NOMO-1 treated with DMSO at 0.1 percent for 48 hours (cell line): ENCODE measurements at regions not wholly inside any gene's neighbourhood (a gene's known extent, or its start where the extent isn't known, plus 50 kb on each side); places are given as distances from the start of the nearest gene placed in this dataset.

Source experiments
- DNase-seq: peaks from one replicate; lab custom pipeline; 2025; ENCODE audit not compliant: unreplicated experiment; lab: John Stamatoyannopoulos, UW

DNA sequence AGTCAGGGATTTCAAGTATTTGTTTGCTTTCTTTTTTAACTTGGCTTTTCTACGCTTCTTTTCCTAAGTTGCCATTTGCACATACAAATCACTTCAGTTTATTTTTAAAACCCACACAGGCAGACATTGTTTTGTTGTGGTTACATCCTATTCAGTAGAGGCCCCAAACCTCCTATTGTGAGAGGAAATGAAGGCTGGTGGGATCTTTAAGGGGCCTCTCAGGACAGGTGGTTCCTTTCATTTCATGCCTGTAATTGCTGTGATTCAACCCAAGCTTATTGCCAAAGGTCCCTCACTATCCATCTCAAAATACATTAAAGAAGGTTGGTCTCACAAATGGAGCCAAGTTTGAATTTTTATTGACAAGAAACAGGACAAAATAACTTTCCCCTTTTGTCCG is 257.1 kb downstream of the ADAMTS20 start:
- no peak for DNase-seq

DNA sequence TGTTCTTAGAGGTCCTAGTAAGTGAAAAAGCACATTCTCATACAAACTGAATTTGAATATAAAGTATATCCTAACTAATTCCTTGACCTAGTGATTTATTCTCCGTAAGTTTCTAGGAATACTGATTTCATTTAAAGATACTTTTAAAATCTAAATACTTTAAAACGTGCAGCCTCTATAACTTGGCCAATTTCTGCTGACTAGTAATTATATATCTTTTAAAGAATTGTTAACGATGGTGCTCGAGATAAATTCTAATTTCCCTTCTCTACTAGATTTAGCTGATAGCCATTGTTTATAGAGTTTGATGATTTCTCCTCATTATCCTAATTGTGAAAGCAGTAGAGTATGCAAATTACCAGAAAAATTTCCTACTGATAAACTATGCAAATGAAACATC is 257.9 kb downstream of the ADAMTS20 start:
- no peak for DNase-seq

GRCh38 chr12:43293396-43293795 is 258.6 kb downstream of the ADAMTS20 start:
- DNase-seq = no peak

DNA sequence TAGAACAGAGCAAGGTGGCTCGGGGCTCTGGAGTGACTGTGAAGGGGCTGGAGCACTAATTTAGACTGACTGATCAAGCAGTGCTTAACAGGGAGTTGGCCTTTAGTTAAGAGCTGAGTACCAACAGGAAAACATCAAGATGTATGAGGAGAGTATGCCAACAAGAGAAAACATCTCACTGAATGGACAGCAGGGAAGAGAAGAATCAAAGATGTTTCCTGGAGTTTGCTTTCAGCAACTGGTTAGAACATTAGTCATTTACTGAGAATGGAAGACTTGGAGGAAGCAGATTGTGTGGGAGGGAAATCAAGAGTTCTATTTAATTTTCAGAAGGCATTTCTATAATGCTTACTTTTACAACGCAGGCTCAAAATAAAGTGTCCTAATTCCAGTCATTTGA is 259.3 kb downstream of the ADAMTS20 start:
- DNase-seq = no peak

DNA sequence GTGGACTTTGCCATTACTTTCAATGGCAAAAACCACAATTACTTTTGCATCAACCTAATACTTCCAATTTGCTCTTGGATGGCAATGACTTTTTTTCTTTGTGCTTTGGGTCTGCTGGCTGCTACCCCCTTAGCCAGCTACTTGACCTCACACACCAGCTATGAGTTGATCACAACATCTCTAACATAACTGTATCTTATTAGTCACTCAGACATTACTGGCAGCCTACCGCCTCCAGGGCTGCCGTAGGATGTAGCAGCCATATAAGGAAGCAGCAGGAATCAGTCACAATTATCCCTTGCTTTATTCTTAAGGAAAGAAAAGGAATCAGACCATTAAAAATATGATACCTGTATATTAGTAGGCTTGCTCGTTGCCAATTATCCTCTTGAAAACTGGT is 260.5 kb downstream of the ADAMTS20 start:
- DNase-seq = no peak

GRCh38 chr12:43290836-43291235 is 261.2 kb downstream of the ADAMTS20 start:
- DNase-seq = no peak

GRCh38 chr12:43289426-43289801 is 262.6 kb downstream of the ADAMTS20 start:
- no peak for DNase-seq

DNA sequence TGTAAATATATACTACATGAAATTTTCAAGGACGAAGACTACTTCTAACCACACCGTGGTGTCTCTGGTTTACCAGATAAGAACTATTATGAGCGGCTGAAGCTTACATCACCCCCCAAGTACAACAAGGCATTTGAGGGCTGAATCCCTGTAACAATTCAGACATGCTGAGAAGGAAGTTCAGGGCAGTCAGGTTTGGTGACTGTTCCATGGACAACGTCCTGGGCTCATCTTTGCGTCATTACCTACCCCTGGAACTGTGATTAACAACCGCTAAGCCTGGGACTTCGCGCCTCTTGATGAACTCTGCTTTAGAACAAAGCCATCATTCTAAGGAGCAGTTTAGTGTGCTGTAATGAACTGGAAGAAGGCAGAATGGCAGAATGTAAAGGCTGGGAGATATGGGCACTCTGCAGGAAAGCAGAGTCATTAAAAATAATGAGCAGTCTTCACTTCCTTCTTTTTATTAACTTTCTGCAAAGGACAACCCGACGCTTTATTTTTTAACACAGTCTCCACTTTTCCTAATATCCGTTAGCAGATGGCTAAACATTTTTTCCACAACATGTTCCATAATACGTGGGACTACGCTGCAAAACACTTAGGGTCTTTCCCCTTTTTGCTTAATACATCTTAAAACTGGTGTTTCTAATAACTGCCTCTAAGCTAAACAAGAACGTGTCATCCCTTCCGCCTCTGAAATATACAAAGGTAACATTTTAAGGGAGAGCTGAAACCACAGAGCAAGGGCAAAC is 263.2 kb downstream of the ADAMTS20 start:
- peak; percentile 78 for DNase-seq

DNA sequence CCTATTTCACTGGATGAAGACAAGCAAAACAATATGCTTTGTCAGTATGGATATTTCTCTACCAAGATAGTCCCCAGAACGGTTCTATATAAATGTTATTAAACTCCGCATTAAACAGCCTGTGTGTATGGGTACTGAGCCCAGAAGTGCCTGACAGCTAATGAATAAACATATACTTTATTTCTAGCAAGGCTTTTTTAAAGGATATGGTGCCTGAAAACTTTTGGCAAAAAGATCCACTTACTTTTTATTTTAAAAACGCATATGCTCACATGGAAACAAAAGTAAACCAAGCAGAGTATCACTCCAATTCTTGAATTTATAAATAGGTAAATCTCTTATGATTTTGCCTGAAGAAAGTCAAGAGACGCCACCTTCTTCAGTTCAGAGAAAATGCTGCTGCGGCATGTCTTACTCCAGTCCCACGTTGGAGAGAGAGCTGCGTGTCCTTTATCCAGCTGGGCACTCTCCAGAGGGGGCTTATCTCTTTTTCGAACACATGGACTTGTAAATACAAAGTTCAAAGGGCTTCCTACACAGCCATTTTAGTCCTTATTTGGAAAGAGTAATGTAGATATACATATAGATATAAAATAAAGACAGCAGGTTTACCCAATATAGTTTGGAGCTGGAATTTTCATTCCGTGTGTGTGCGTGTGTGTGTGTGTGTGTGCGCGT is 264.2 kb downstream of the ADAMTS20 start:
- DNase-seq = no peak

DNA sequence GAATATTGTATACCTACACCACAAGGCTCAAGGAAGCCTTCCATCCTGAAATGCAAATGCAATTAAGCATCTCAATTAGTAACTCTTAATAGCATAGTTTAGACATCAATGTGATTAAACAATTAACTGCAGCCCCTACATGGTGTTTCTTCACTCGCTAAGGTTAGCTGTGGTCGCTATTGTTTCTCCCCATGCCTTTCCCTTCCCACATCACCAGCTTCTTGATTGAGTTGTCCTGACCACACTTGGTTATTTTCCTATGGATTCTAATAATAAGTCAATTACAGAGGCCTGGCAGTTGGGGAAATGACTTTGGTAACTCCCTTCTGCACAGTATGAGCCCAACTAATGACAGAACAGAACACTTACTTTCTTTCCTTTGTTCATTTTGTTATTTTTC is 265.0 kb downstream of the ADAMTS20 start:
- no peak for DNase-seq

DNA sequence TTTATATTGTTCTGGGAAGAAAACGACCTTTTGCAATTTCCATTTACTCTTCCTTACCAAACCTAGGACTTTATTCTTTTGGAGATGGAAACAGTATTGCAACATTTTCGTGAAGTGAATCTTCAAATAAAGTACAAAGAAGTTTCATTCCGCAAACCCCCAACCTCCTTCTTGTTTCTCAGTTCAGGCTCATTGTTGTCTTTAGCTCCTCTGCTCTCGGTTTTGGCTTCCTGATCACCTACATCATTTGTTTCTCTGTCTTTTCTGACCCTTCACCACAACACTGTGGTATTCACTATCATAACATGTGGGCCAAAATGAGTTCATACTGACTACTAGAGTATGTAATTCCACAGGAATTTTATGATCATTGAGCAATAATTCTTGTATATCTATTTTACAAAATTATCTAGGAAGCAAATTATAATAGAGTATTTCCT is 266.8 kb downstream of the ADAMTS20 start:
- no peak for DNase-seq

DNA sequence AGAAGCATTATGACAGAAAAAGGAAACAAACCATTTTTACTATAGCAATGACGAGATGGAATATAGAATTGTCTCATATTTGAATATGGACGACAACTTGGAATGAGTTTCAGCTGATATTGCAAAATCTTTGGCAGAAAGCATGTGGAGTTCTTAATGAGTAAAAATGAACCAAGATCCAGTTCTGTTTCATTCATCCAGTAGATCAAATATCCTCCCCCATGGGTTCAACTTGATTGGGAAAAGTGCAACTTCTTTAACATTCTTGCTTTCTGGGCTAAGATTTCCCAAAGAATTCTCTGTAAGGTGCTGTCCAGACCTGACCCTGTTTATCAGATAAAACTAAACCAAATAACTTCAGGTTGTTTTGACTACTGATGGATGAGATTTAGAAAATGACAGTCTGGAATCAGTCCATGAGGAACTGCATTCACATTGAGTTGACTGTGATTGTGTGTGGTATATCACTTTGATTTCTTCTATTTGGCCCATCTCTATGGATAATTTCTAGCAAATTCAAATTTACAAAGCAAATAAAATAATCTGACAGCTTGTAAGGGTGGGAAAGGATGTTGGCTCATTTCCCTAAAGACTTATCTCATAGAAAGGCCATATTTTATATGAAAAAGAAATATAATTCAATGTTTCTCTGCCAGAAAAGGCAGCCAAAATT is 267.4 kb downstream of the ADAMTS20 start:
- DNase-seq = no peak

DNA sequence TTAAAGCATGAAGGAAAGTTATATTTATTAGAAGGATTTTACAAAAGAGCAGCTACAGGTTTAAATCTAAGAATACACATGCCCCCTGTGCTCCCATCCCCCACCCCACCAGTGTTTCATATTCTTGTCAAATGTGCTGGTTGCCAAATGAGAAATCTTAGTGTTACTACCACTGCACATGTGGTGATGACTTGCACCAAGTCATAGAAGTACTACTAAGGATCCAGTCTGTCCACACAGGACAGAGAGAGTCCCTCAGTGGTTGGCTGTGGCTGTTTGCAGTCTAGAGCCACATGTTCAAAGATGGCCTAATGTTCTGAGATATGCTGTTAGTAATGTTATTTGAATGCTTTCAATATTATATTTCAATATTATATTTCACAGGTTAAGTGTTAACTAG is 268.8 kb downstream of the ADAMTS20 start:
- DNase-seq = no peak

DNA sequence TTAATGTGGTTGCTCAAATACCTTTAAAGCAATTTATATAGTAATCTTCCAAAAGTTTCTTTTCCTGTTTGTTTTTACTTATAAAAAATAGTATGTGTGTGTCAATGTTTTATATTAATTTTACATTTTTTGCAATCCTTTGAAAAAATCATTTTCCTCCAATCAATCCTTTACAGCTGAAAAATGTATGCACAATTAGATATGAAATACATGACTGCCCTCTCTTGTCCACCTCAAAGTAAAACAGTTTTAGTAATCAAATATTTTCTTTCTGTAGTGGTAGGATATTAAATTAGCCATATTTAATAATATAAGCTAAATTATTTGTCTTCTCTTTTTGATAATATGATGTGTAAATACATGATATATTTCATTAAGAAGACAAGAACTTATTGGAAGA is 269.9 kb downstream of the ADAMTS20 start:
- DNase-seq = peak; percentile 47

- DNase-seq = no peak
Measured at GRCh38 chr12:43281563-43281962, 270.4 kb downstream of the ADAMTS20 start.

DNA sequence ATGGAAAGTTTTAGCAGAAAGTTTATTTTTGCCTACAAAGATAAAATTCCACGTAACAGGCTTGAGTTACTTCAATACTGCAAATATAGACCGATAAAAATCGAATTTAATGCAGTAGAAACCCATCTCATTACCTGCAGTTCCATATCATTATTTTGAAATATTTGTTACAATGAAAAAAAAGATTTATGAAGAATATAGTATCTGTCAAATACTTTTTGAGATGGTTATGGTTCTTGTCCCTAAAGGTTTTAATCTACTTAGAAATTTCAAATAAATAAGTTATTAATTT is 273.5 kb downstream of the ADAMTS20 start:
- DNase-seq = no peak

DNA sequence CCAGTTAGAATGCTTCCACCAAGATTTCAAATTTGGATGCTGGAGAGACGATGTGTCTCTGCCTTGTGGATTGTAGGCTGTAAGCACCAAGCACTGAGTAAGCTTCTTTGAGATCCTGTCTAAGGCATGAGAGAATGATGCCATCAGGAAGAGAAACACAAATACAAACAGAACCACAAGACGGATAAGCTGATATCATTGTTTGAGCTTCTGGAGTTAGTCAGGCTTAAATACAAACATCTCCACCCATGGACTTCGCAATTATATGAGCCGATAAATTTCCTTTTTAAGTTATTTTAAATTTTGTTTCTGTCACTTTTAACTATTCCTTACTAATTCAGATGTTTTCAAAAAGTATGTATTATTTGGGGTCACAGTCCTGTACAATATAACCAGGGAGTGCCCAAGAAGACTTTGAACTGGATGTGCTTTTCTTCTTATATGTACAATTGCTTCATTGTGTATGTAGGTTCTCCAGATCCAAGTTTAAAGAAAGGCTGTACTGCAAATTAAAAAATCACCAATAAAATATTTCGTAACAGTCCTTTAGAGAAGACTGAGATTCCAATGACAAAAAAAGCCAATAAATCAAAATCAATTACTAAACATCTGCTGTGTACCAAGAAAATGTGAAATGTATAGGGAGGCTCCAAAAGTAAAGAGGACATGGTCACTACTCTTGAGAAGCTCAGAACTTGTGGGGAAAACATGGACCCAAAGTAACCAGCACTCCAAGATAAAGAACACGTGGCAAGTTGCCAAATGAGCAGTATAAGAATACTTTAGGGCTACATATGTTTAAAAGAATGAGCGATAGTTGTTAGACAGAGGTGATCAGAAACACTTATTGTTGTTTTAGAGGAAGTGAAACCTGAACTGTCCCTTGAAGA is 274.1 kb downstream of the ADAMTS20 start:
- DNase-seq = peak; percentile 78

DNA sequence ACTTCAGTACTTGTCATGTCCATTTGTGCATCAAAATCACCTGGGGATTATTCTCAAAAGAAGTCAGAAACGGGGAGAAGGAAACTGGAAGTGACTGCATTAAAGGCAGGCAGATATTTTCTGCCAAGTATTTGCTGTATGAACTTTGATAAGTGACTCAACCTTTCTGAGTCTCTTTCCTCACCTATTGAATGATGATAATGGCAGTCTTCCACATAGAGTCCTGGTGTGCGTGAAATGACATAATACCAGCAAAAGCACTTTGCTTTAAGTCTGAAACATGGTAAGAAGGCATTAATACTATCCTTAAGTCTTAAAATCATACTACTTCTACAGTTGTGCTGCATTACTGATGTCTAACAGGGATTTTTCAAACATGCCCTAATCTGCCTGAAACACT is 278.5 kb downstream of the ADAMTS20 start:
- no peak for DNase-seq

DNA sequence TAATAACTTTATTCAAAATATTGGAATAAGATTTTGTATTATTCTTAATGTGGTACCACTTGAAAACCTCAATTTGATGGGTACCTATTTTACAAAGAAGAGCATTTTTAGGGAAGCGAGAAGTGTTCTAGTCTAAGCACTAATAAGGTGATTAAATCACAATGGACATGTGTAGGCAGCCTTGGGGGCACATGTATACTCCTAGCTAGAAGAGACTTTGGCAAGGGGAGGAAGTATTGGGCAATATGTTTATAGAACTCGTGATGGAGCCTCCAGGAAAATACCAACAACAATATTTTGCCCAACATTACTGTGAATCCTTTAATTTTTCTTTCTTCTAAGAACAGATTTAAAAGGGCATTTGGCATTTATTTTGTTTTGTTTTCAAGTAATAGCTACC is 280.3 kb downstream of the ADAMTS20 start:
- DNase-seq = no peak

DNA sequence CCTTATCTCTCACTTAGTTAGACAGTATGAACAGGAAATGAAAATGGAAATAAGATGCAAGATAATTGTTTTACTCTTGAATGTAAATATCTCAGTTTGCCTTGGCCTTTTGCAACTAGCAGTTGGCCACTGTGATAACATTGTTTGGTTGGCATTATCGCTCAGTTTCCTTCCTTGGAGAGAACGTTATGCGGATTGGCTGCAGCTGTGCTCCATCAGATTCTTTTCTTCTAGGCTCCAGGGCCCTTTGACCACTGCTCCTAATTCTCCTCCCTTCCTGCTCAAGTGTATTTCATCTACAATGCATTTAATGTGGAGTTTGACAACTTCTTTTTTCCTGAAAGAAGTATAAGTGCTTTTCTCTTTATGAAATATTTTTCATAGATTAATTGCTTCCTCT is 284.2 kb downstream of the ADAMTS20 start:
- DNase-seq = no peak

- DNase-seq = no peak
Measured at GRCh38 chr12:43261701-43262100, 290.3 kb downstream of the ADAMTS20 start.
